NOMO-1 treated with dmso at 0.1 percent for 144 hours (cell line): ENCODE measurements at regions not wholly inside any gene's neighbourhood (a gene's known extent, or its start where the extent isn't known, plus 50 kb on each side); places are given as distances from the start of the nearest gene placed in this dataset.
"Not testable (repeated sequence)": the region's sequence is repeated elsewhere in the genome, so short reads cannot be mapped to it uniquely, and the experiment has no call there.

Experiments used
- DNase-seq: peaks from one replicate; lab custom pipeline; 2025; ENCODE audit not compliant: unreplicated experiment; lab: John Stamatoyannopoulos, UW

DNA sequence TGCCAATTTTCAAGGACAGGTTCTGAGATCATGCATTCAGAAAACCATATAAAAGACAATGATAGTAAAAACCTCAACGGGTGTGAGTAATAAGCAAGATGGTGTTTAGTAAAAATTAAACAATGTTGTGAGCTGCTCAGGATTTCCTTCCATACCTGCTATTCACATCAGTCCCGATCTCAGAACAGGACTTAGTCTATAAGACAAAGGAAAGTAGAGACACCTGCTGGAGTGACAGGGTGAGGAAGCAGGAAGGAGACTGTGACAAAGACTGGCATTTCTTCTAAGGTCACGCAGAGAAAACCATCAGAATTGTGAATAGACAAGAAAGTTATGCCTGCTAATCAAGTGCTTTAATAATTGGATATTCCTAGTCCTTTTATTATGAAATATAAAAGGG, 648.0 kb downstream of the DACH1 start:
- no peak for DNase-seq

GRCh38 chr13:71217827-71218226, 649.2 kb downstream of the DACH1 start:
- DNase-seq, result no peak

GRCh38 chr13:71214821-71215220, 652.2 kb downstream of the DACH1 start:
- DNase-seq, result no peak

- no peak for DNase-seq
Observed at GRCh38 chr13:71214357-71214756, 652.6 kb downstream of the DACH1 start.

DNA sequence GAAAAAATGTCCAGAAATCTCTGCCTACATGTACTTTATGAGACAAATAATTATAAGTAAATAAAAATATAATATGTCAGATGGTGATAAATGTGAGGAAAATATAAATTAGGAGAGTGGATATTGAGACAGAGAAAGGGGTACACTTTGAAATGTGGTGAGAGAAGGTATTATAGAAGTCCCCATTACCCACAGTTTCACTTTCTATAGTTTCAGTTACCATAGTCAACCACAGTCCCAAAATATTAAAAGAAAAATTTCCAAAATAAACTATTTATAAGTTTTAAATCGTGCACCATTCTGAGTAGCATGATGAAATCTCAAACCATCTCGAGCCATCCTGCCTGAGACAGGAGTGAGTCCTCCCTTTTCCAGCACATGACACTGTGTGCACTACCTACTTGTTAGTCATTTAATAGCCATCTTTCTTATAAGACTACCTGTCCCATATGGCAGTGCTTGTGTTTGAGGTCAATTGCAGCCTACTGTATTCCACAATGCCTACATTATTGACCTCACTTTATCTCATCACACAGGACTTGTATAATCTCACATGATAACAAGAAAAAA, 653.7 kb downstream of the DACH1 start:
- DNase-seq, result no peak

GRCh38 chr13:71210861-71211260, 656.1 kb downstream of the DACH1 start:
- no peak for DNase-seq

DNA sequence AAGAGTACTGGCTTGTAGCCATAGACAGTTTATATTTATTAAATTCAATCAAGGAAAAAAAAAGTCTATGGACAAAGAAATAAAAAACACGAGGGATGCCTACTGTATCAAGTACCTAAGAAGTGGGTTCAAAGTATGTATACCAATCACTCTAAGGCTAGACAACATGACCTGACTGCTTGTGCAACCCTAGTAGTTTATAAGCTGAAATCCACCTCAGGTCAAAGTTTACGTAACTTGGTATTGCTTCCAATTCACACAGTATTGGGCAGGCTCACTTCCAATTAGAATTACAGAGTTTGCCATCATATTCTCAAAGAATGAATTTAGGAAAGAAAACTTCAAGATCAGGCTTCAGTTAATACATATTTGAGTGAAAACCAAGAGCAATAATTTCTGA, 657.8 kb downstream of the DACH1 start:
- DNase-seq, result no peak

DNA sequence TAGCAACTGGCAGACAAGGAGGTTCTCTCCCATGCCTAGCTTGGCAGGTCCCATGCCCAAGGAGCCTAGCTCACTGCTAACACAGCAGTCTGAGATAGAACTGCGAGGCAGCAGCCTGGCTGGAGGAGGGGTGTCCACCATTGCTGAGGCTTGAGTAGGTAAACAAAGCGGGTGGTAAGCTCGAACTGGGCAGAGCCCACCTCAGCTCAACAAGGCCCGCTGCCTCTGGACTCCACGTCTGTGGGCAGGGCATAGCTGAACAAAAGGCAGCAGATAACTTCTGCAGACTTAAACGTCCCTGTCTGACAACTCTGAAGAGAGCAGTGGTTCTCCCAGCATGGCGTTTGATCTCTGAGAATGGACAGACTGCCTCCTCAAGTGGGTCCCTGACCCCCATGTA, 682.4 kb downstream of the DACH1 start:
- DNase-seq, result not testable (repeated sequence)

- DNase-seq, result not testable (repeated sequence)
Observed at GRCh38 chr13:71183352-71183751, 683.7 kb downstream of the DACH1 start.

- DNase-seq, result no peak
Observed at GRCh38 chr13:71171740-71172139, 695.3 kb downstream of the DACH1 start.

- DNase-seq, result no peak
Observed at GRCh38 chr13:71169180-71169579, 697.8 kb downstream of the DACH1 start.

GRCh38 chr13:71156550-71156949, 710.5 kb downstream of the DACH1 start:
- DNase-seq, result no peak

GRCh38 chr13:71149498-71150363, 717.3 kb downstream of the DACH1 start:
- no peak for DNase-seq

- DNase-seq, result no peak
Observed at GRCh38 chr13:71149046-71149445, 718.0 kb downstream of the DACH1 start.

DNA sequence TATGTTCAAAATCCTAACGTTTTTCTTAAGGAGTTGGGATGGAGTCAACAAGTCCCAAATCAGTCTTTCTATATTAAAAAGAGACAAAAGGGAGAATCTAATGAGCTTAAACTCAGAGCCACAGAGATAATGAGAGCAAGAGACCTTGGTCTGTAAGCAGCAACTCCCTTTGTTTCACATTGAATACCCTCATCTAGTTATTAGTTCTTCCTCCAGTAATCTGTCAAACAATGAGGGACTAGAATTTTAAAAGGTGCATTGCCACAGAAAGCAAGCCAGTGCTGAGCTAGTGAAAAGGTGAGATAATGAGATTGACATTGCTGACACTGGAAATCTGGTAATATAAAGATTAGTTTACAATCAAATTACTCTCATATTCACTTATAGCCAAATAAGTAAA, 718.6 kb downstream of the DACH1 start:
- DNase-seq, result no peak

- no peak for DNase-seq
Observed at GRCh38 chr13:71144883-71145282, 722.1 kb downstream of the DACH1 start.

- no peak for DNase-seq
Observed at GRCh38 chr13:71137101-71137500, 729.9 kb downstream of the DACH1 start.

- DNase-seq, result no peak
Observed at GRCh38 chr13:71124230-71124629, 742.8 kb downstream of the DACH1 start.

- no peak for DNase-seq
Observed at GRCh38 chr13:71118779-71119364, 748.1 kb downstream of the DACH1 start.

- no peak for DNase-seq
Observed at GRCh38 chr13:71117920-71118319, 749.1 kb downstream of the DACH1 start.

DNA sequence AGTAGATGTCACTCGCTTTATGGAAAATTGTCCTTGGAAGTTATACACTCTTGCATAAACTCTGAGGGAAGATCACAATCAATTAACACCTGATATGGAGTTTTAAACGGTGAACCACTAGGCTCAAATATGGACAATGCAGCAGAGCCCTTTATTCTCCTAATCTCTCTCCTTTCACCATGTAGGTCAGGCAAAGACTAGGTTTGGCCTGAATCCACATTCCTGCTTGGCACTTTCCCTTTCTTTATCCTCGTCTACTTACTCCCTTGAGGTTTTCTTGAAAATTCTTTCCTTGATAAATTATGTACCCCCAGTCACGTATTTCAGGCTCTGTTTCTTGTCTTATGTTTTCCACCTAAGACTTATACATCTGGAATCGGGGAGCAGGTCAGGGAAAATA, 751.7 kb downstream of the DACH1 start:
- DNase-seq, result no peak

DNA sequence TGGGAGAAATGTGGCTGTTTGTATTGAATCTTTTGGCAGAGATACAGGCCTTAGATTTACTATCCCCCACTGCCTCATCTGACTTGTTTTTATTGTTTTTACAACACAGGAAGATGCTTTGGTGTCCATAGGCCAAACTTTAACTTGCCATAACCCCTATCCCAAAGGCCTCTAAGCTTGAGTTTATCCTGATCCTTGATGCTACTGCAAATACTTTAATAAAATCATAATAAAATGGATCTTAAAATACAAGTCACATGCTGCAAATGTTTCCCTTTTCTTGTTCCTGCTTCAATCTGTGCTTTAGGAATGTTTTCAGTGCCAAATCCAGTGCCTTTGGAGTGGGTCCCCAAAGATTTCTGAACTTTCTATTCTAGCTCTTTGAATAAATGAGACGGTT, 770.6 kb downstream of the DACH1 start:
- DNase-seq, result no peak
